SK-N-DZ (cell line): ENCODE measurements at regions not wholly inside any gene's neighbourhood (a gene's known extent, or its start where the extent isn't known, plus 50 kb on each side); places are given as distances from the start of the nearest gene placed in this dataset.

ENCODE experiments used
- DNase-seq: peaks from one replicate; pipeline ENCODE4 v3.0.0-alpha.2; 2015; ENCODE audit warnings: low spot score

DNA sequence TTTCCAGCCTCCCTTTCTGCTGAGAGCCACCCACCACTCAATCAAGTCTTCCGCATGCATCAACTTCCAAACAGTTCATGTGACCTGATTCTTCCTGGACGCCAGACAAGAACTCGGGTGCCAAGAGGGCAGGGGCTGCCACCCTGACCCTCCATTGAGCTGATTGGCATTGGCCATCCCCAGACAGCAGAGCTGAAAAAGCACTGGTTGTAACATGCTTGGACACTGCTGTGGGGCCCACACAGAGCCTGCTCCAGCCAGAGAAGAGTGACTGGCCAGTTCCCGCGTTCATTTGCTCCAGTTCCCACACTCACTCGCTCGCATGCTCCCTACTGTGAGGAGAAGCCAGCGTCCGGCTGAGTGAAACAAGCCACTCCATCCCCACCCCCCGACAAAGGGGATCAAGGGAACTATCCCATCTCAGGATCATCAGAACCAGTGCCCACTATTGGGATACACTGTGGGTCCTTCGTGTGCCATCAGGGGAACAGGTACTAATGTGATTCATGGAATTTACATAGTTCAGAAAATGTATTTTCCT lies 420.3 kb downstream of the NPHP4 start:
- no peak for DNase-seq

DNA sequence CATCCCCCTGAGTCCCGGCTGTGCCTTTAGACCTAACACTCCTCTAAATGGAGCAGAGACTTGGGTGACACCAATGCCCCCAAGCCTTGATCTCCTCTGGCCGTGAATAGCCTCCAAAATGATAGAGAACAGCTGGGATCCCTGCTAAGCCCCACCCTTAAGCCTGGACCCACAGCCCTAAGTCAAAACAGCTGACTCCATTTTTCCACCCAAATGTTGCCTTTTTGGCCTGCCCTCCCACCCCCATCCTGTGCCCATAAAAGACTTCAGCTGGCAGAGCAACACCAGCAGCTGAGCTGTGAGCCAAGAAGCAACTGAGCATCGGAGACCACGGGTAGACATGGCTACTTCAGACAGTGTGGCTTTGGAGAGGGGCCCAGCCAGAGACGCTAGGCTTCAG lies 420.8 kb downstream of the NPHP4 start:
- no peak for DNase-seq

DNA sequence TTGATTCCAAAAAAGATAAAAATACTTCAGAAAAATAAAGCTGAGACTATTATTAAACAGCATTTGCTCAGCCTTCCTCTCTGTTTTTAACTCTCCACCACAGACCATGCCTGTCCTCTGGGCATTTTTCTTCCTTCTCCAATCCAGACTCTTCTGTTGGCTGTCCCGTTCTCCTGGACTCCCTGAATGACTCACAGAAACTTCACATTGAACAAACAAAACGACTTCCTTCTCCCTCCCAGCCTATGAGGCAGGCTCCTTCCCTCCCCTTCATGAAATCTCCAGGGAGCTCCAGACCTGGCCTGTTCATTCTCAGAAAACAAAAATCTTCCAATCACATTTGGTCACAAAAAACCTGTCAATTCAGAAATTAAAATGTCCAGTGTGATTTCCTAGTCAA lies 421.3 kb downstream of the NPHP4 start:
- DNase-seq = no peak

DNA sequence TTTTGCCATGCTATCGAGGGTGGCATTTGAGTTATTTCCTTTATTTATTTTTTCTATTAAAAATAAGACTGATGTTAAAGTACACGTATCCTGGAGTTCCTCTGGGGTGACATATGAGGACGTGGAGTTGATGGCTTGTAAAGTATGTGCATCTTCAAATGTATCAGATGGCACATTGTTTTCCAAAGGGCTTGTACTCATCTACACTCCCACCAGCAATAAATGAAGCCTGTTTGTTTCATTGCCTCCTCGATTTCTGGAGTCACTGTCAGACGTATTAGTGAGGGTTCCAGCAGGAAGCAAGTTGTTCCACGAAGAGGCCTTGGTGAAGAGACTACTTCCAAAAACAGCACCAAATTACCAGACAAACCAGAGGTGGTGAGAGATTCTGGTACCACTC lies 423.9 kb downstream of the NPHP4 start:
- DNase-seq = no peak

DNA sequence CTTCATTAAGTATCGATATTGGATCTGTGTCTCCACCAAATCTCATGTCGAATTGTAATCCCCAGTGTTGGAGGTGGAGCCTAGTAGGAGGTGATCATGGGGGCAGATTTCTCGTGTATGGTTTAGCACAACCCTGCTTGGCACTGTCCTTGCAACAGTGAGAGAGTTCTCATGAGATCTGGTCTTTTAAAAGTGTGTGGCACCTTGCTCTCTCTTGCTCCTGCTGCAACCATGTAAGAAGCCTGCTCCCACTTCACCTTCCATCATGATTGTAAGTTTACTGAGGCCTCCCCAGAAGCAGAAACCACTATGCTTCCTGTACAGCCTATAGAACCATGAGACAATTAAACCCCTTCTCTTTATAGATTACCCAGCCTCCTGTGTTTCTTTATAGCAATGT lies 424.4 kb downstream of the NPHP4 start:
- DNase-seq = no peak

DNA sequence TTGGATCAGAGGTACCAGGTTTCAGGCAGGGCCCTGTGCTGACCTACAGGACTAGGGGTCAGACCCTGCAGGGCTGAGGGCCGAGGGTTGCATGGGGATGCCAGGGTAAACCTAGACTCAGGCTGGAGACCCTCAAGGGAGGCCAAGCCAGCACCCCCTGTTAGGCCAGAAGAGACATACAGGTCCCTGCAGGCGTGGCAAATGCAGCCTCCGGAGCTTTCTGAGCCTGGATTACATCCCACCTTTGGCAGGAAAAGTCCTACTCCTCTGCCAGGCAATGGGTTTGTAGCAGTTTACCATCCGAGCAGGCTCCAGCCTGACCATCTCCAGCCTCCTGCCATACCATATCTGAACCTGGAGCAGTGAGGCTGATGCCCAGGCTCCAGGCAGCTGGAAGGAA lies 425.3 kb downstream of the NPHP4 start:
- no peak for DNase-seq

DNA sequence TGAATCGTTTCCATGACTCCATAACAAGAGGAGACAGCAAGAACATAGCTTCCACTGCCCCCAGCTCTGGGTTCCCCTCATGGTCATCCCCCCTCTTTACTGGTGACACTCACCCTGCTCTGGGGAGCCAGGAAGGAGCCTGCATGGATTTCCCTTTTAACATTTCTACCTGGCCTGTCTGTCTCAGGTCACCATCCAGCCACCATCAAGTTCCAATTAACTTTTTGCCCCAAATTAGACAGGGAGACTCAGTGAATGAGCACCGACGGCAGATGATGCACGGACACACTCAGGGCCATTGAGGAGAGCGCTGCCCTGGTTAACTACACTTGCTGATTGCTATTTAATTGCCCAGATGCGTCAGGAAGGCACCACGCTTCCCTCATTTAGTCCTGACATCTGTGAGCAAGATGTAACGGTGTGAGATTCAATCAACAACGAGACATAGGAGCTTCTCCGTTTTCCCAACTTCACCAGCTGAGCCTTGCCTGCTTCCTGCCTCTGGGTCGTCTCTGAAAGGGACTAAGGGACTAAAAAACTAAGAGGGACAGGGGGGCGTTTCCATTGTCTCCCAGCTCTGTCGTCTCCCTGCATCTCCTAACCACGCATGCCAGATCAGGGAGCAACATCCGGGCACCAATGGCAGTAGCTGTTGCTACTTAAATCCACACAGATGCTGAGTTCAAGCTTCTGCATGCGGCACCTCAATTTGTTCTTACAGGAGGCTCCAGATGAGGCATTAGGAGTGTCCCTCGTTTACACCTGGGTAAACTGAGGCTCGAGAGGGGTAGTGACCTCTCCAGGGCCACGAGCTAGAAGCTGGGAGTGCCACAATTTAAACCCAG lies 426.7 kb downstream of the NPHP4 start:
- no peak for DNase-seq

DNA sequence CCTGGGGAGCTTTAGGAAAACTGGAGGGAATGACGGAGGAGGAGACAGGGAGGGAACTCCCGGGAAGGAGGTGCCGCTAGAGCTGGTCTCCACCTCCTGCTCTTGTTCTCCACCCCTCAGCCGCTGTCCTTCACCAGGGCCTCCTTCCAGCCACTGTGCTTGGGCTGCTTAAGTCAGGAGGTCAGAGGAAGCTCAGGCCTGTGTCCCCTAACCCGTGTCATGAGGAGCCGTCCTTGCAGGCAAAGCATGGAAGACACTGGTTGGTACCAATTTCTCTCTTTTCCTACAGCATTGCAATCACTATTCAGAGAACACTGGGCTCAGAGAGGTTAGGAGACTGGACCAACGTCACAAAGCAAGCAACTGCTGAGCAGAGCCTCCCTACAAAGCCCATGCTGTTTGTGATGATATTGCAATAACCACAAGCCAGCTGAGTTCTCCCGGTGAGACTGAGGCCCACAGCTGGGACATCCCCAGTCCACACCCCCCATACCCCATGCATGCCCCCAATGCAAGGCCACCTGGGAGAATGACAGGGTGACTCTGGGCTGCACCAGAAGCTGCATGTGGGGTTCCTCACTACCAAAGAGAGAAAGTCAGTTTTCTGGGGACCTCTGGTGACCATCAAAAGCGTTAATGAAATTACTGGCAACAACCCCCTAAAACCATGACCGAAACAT lies 427.5 kb downstream of the NPHP4 start:
- no peak for DNase-seq

- no peak for DNase-seq
Observed at GRCh38 chr1:5563861-5564577, 428.2 kb downstream of the NPHP4 start.

DNA sequence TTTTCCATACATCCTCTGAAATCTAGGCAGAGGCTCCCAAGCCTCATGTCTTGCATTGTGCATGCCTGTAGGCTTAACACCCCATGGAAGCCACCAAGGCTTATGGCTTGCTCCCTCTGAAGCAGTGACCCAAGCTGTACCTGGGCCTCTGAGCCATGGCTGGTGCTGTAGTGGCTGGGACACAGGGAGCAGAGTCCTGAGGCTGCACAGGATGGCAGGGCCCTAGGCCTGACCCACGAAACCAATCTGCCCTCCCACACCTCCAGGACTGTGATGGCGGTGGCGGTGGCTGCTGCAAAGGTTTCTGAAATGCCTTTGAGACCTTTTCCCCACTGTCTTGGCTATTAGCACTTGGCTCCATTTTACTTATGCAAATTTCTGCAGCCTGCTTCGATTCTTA lies 429.5 kb downstream of the NPHP4 start:
- DNase-seq = no peak

DNA sequence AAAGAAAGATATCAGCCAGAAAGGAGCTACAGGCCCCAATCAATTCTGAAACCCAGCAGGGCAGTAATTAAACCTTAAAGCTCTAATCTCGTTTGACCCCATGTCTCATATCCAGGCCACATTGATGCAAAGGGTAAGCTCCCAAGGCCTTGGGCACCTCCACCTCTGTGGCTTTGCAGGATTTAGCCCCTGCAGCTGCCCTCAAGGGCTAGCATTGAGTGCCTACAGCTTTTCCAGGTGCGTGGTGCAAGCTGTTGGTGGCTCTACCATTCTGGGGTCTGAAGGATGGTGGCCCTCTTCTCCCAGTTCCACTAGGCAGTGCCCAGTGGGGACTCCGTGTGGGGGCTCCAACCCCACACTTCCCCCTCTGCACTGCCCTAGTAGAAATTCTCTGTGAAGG lies 429.9 kb downstream of the NPHP4 start:
- DNase-seq = no peak

DNA sequence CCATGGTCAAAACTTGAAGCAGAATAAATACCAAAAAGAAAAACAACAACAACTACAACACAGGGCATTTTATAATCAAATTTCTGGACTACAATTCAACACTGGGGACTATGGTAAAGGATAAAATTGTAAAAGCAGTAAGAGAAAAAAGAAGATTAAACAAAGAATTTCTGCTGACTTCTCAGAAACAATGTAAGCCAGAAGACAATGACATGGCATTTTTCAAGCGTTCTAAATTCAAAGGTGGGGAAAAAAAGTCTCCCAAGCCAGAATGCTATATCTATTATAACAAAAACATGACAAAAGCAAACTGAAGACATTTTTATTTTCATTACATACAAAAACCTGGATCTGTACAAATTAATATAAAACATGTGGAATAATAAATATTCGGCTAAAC lies 433.1 kb downstream of the NPHP4 start:
- no peak for DNase-seq

GRCh38 chr1:5555853-5556252 lies 436.4 kb downstream of the NPHP4 start:
- DNase-seq = no peak

GRCh38 chr1:5554784-5555183 lies 437.4 kb downstream of the NPHP4 start:
- DNase-seq = no peak

- no peak for DNase-seq
Observed at GRCh38 chr1:5554111-5554510, 438.1 kb downstream of the NPHP4 start.

GRCh38 chr1:5552787-5553484 lies 439.3 kb downstream of the NPHP4 start:
- no peak for DNase-seq

DNA sequence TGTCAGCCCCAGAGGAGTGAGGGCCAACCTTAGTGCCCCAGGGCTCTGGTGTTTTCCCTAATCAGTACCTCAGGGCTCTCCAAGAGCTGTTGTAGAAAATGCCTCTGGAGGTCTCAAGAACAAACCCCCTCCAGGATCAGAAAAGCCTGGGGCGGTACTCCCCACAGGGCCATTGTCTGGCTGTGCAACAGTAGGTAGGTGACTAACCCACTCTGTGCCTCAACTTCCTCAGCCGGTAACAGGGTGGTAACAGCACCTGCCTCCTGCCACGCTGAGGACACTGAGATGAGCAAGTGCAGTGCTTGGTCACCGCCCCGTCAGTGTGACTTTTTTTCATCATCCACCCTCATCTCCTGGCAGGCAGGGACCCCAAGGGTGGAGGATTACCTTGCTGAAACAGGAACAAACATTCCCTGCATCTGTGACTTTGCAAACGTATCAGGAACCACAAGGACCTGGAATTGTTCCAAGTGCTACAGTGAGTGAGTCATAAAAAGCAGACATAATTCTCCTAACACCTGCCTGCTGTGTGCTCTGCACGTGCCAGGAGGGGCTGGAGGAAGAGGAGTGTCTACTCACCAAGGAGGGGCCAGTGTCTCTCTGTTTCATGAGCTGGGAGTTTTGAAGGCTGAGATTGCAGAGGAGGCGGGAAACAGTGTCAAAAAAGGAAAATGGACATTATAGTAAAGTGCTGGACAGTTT lies 440.8 kb downstream of the NPHP4 start:
- no peak for DNase-seq

- no peak for DNase-seq
Observed at GRCh38 chr1:5548266-5548665, 444.0 kb downstream of the NPHP4 start.

DNA sequence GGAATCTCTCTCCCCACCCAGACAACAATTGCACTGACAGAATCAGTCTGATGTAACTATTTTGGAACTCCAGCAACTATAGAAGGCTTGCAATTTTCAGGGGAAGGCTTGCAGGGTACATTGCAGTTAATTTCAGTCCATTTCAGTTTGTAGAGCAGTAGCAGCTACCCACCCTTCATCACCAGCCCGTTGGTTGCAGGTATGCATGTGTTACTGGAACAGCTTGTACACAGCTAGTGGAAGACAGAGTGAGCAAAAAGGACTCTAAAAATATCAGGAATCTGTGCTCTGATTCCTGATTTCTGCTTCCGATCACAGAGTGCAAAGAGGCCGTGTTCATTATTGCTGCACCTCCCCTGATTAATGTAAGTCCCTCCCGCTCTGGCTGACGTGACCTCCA lies 449.0 kb downstream of the NPHP4 start:
- DNase-seq = no peak

DNA sequence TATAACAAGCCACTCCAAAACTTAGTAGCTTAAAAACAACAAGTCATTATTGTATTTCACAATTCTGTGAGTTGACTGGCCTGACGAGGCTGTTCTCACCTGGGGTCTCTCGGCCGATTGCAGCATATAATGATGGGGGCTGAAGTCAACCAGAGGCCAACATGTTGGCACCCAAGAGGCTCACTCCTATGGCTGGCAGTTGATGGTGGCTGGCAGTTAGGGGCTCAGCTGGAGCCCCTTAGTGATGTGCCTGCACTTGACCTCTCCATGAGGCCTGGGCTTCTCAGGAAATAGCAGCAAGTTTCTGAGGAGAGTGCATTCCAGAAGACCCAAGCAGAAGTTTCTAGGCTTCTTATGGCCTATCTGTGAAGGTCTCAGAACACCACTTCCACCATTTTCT lies 459.4 kb downstream of the NPHP4 start:
- DNase-seq = no peak
